K562 (cell line): ENCODE measurements at regions not wholly inside any gene's neighbourhood (a gene's known extent, or its start where the extent isn't known, plus 50 kb on each side); places are given as distances from the start of the nearest gene placed in this dataset.

Source experiments
- CBX8 ChIP-seq: fragments of 200-600 bp; sonication (generic); IDR thresholded peaks from 2 replicates; pipeline ENCODE4 v1.6.1; 2012; ENCODE audit warnings: borderline replicate concordance, mixed run types, low read depth, mild to moderate bottlenecking, moderate library complexity, mixed read lengths, low read length, control low read depth, inconsistent platforms; ENCODE audit not compliant: poor library complexity, severe bottlenecking; ENCODE audit errors: extremely low read depth
- CC2D1A ChIP-seq: fragments of 450-650 bp; IDR thresholded peaks from 2 replicates; pipeline ENCODE4 v1.6.1; 2017; ENCODE audit warnings: mild to moderate bottlenecking
- E4F1 ChIP-seq: fragments of 250-450 bp; sonication (Bioruptor Pico); IDR thresholded peaks from 2 replicates; pipeline ENCODE4 v1.5.0; 2021; ENCODE audit warnings: mild to moderate bottlenecking, borderline replicate concordance
- GTF2B ChIP-seq: IDR thresholded peaks from 2 replicates; pipeline ENCODE4 v1.6.1; 2011; ENCODE audit not compliant: insufficient read length; ENCODE audit errors: extremely low read depth
- HDAC2 ChIP-seq: fragments of 450-650 bp; IDR thresholded peaks from 2 replicates; pipeline ENCODE4 v1.6.1; 2016; ENCODE audit warnings: mild to moderate bottlenecking
- MBD1 ChIP-seq: fragments of 250-450 bp; sonication (Bioruptor Pico); IDR thresholded peaks from 2 replicates; pipeline ENCODE4 v1.8.0; 2022; ENCODE audit warnings: inconsistent platforms
- RFX7 ChIP-seq: fragments of 250-450 bp; sonication (Bioruptor Pico); IDR thresholded peaks from 2 replicates; pipeline ENCODE4 v1.5.1; 2021; ENCODE audit warnings: mild to moderate bottlenecking
- SETDB1 ChIP-seq: IDR thresholded peaks from one replicate; pipeline ENCODE4 v1.6.1; 2012; ENCODE audit warnings: low read length, control low read depth, inconsistent platforms
- ZNF239 ChIP-seq: fragments of 250-450 bp; sonication (Bioruptor Pico); IDR thresholded peaks from 2 replicates; pipeline ENCODE4 v1.4.0; 2020; ENCODE audit warnings: mild to moderate bottlenecking

GRCh38 chr14:26929361-26929760 is 331.5 kb upstream of the NOVA1 start (continued):
- TF ChIP-seq E4F1 (CRISPR knock-in tag) (no peak), CBX8 (no peak), GTF2B (no peak), RFX7 (CRISPR knock-in tag) (no peak), ZNF239 (CRISPR knock-in tag) (no peak), CC2D1A (no peak), SETDB1 (no peak), HDAC2 (no peak), MBD1 (CRISPR knock-in tag) (no peak)
